ENCODE measurements at regions not wholly inside any gene's neighbourhood (a gene's known extent, or its start where the extent isn't known, plus 50 kb on each side); places are given as distances from the start of the nearest gene placed in this dataset.
"Not testable (repeated sequence)": the region's sequence is repeated elsewhere in the genome, so short reads cannot be mapped to it uniquely, and the experiment has no call there.

DNA sequence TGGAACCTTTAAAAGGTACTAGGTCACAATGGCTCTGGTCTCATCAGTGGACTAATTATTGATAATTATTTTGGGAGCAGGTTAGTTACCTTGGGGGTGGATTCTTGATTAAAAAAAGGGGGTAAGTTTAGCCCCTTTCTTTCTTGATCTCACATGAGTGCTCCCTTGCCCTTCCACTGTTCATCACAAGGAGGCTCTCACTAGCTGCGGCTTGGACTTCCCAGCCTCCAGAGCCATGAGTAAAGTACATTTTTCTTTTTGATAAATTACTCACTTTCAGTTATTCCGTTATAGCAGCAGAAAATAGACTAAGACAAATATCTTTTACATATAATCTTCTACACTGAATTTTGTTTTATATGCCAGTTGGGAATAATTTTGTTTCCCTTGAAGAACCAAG, 254.8 kb upstream of the DEPDC1 start:
- Mint-ChIP-seq H3K36me3 (ENCODE audit: low read depth) (no peaks in the 10 kb centered on the region), H3K4me1 (ENCODE audit: low read depth) (no peaks in the 10 kb centered on the region), H3K27me3 (ENCODE audit: low read depth) (no peaks in the 10 kb centered on the region), H3K27ac (no peak overlapping the region), H3K4me3 (no peak overlapping the region), H3K9me3 (ENCODE audit: insufficient read depth) (no peaks in the 10 kb centered on the region)
- ATAC-seq (no peak), DNase-seq (no peak)
- POLR2A ChIA-PET = no interaction called here
- CTCF ChIA-PET = no interaction called here

DNA sequence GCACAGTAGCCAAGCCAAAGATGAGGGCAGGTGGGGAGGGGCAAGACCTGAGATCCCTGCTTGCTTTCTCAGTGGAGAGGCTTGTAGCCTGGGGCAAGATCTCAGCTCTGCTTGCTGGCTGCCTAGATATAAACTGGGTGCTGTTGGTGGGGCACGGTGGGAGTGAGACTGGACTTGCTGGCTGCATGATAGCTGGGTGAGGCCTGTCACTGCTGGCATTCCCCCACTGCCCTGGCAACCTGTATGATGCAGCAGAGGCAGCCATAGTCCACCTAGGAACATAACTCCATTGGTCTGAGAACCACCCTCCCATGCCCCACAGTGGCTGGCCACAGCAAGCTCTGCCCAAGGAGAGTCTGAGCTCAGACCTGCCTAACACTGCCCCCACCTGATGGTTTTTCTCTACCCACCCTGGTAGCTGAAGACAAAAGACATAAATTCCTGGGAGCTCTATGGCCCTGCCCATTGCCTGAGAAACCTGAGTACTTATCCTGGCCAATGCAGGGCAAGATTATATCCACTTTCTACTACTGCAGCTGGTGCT, 261.9 kb upstream of the DEPDC1 start:
- ATAC-seq (no peak), DNase-seq (no peak)
- peaks cover 5% of the 10 kb centered on the region for H3K9me3 Mint-ChIP-seq (ENCODE audit: insufficient read depth)
- H3K36me3 Mint-ChIP-seq (ENCODE audit: low read depth) = no peaks in the 10 kb centered on the region
- H3K27ac Mint-ChIP-seq = no peak overlapping the region
- ChIA-PET CTCF (no interaction called here), POLR2A (no interaction called here)
- H3K27me3 Mint-ChIP-seq (ENCODE audit: low read depth) = no peaks in the 10 kb centered on the region
- no peak overlapping the region for H3K4me3 Mint-ChIP-seq
- no peaks in the 10 kb centered on the region for H3K4me1 Mint-ChIP-seq (ENCODE audit: low read depth)

DNA sequence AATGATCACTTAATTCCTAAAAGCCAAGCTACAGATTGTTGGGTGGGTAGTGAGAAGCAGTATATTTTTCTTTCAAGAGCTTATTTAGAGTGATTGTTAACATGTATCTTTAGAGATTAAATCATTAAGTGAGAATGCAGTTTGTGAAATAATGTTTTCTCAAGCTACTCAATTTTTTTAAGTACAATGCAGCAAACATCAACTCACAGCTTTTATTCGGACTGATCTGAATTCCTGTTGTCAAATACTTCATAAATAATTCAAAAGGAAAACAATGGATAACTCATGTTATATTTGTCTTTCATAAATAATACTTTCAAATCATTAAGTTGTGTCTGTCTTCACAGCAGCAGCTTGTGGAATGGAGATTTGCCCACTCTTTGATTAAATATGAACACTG, 271.1 kb upstream of the DEPDC1 start:
- POLR2A ChIA-PET = no interaction called here
- no peak for ATAC-seq
- H3K4me3 Mint-ChIP-seq = no peak overlapping the region
- CTCF ChIA-PET = no interaction called here
- peaks cover 9% of the 10 kb centered on the region for H3K9me3 Mint-ChIP-seq (ENCODE audit: insufficient read depth)
- no peak overlapping the region for H3K27ac Mint-ChIP-seq
- no peaks in the 10 kb centered on the region for H3K4me1 Mint-ChIP-seq (ENCODE audit: low read depth)
- H3K36me3 Mint-ChIP-seq (ENCODE audit: low read depth) = no peaks in the 10 kb centered on the region
- DNase-seq = no peak
- no peaks in the 10 kb centered on the region for H3K27me3 Mint-ChIP-seq (ENCODE audit: low read depth)

- no peaks in the 10 kb centered on the region for H3K4me1 Mint-ChIP-seq (ENCODE audit: low read depth)
- no peak for ATAC-seq
- ChIA-PET CTCF (no interaction called here), POLR2A (no interaction called here)
- no peak overlapping the region for H3K27ac Mint-ChIP-seq
- no peaks in the 10 kb centered on the region for H3K36me3 Mint-ChIP-seq (ENCODE audit: low read depth)
- H3K9me3 Mint-ChIP-seq (ENCODE audit: insufficient read depth) = peaks cover 9% of the 10 kb centered on the region
- no peak for DNase-seq
- no peak overlapping the region for H3K4me3 Mint-ChIP-seq
- no peaks in the 10 kb centered on the region for H3K27me3 Mint-ChIP-seq (ENCODE audit: low read depth)
These were observed 273.9 kb upstream of the DEPDC1 start for GRCh38 chr1:68770817-68771216.

DNA sequence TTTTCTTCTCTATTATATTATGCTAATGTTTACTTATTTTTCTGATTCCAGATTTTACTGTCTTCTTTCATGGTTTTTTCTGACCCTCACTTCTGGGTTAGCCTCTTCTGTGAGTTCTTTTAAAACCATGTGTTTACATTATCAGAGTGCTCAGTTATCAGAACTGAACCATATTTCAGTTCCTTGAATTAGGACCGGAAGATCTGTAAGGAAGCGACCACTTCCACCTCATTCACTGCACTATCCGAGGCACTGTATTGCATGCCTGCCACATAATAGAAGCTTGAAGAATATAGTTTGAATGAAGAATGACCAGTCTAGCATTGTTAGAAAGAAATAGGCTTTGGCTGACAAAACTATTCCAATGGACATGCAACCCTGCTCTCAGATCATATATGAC, 281.0 kb upstream of the DEPDC1 start:
- CTCF ChIA-PET = no interaction called here
- POLR2A ChIA-PET = no interaction called here
- DNase-seq (peak; percentile 27), ATAC-seq (peak; percentile 58)
- no peaks in the 10 kb centered on the region for H3K27me3 Mint-ChIP-seq (ENCODE audit: low read depth)
- peak overlapping the region; percentile 82 for H3K27ac Mint-ChIP-seq
- peaks cover 12% of the 10 kb centered on the region for H3K36me3 Mint-ChIP-seq (ENCODE audit: low read depth)
- peaks cover 18% of the 10 kb centered on the region for H3K4me1 Mint-ChIP-seq (ENCODE audit: low read depth)
- peaks cover 8% of the 10 kb centered on the region for H3K9me3 Mint-ChIP-seq (ENCODE audit: insufficient read depth)
- peak overlapping the region; percentile 44 for H3K4me3 Mint-ChIP-seq

- H3K27ac Mint-ChIP-seq; H3K4me3 Mint-ChIP-seq; CTCF ChIA-PET; H3K27me3 Mint-ChIP-seq (ENCODE audit: low read depth); DNase-seq; H3K9me3 Mint-ChIP-seq (ENCODE audit: insufficient read depth); POLR2A ChIA-PET; ATAC-seq: not testable (repeated sequence)
- Mint-ChIP-seq H3K4me1 (ENCODE audit: low read depth) (peaks cover 18% of the 10 kb centered on the region), H3K36me3 (ENCODE audit: low read depth) (peaks cover 12% of the 10 kb centered on the region)
These were observed 283.0 kb upstream of the DEPDC1 start for GRCh38 chr1:68779841-68780240.

DNA sequence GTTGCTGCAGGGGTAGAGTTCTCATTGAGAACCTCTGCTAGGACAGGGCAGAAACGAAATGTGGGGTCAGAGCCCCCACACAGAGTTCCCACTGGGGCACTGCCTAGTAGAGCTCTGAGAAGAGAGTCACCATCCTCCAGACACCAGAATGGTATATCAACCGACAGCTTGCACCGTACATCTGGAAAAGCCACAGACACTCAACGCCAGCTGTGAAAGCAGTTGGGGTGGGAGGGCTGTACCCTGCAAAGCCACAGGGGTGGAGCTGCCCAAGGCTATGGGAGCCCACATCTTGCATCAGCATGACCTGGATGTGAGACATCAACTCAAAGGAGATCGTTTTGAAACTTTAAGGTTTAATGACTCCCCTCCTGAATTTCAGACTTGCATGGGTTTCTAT, 284.0 kb upstream of the DEPDC1 start:
- no peaks in the 10 kb centered on the region for H3K27me3 Mint-ChIP-seq (ENCODE audit: low read depth)
- DNase-seq (no peak), ATAC-seq (no peak)
- ChIA-PET CTCF (no interaction called here), POLR2A (no interaction called here)
- H3K4me3 Mint-ChIP-seq = no peak overlapping the region
- peaks cover 18% of the 10 kb centered on the region for H3K4me1 Mint-ChIP-seq (ENCODE audit: low read depth)
- peaks cover 8% of the 10 kb centered on the region for H3K9me3 Mint-ChIP-seq (ENCODE audit: insufficient read depth)
- H3K36me3 Mint-ChIP-seq (ENCODE audit: low read depth) = peaks cover 12% of the 10 kb centered on the region
- no peak overlapping the region for H3K27ac Mint-ChIP-seq

GRCh38 chr1:68782890-68783289, 286.0 kb upstream of the DEPDC1 start:
- H3K4me1 Mint-ChIP-seq (ENCODE audit: low read depth) = peaks cover 10% of the 10 kb centered on the region
- ChIA-PET CTCF (no interaction called here), POLR2A (no interaction called here)
- no peaks in the 10 kb centered on the region for H3K27me3 Mint-ChIP-seq (ENCODE audit: low read depth)
- peaks cover 12% of the 10 kb centered on the region for H3K36me3 Mint-ChIP-seq (ENCODE audit: low read depth)
- no peak for ATAC-seq
- peaks cover 12% of the 10 kb centered on the region for H3K9me3 Mint-ChIP-seq (ENCODE audit: insufficient read depth)
- H3K4me3 Mint-ChIP-seq = no peak overlapping the region
- DNase-seq = no peak
- H3K27ac Mint-ChIP-seq = no peak overlapping the region

DNA sequence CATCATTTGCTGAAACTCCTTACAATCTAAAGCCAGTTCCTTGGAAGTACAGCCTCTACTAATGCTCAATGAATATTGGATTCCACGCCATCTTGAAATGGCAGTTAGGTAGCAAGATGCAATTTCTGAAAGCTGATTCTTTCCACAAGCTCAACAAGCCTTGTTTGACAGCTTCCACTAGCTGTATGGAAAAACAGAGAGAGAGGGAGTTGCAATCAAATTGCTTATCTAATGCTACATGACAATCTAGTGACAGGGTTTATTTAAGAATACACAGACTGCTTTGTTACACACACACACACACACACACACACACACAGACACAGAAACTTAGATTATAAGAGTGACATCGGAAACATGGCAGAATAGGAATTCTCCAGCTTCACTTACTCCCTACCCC, 288.4 kb upstream of the DEPDC1 start:
- POLR2A ChIA-PET = no interaction called here
- ATAC-seq (no peak), DNase-seq (no peak)
- H3K36me3 Mint-ChIP-seq (ENCODE audit: low read depth) = peaks cover 5% of the 10 kb centered on the region
- CTCF ChIA-PET = no interaction called here
- H3K4me1 Mint-ChIP-seq (ENCODE audit: low read depth) = peaks cover 6% of the 10 kb centered on the region
- no peaks in the 10 kb centered on the region for H3K27me3 Mint-ChIP-seq (ENCODE audit: low read depth)
- H3K9me3 Mint-ChIP-seq (ENCODE audit: insufficient read depth) = peaks cover 4% of the 10 kb centered on the region
- no peak overlapping the region for H3K27ac Mint-ChIP-seq
- no peak overlapping the region for H3K4me3 Mint-ChIP-seq

DNA sequence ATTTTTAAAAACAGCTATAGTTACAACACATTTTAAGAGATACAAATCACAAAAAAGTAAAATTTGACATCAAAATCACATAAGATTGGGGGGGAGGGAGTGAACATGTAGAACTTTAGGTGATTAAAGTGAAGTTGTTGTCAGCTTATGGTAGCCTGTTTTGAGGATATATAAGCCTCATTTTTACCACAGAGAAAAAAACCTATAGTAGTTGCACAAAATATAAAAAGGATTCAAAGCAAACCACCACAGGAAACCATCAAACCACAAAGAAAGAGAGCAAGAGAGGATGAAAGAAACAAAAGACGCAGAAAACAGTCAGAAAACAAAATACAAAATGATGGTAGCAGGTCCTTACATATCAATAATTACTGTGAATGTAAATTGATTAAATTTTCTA, 291.9 kb upstream of the DEPDC1 start:
- peaks cover 4% of the 10 kb centered on the region for H3K9me3 Mint-ChIP-seq (ENCODE audit: insufficient read depth)
- no peaks in the 10 kb centered on the region for H3K27me3 Mint-ChIP-seq (ENCODE audit: low read depth)
- no peak overlapping the region for H3K27ac Mint-ChIP-seq
- no peaks in the 10 kb centered on the region for H3K36me3 Mint-ChIP-seq (ENCODE audit: low read depth)
- ChIA-PET CTCF (interaction anchor here (0.7 kb wide), 1 partner anchor 1633 kb away, joined by 3 read pairs; no protein-coding TSS in a partner anchor), POLR2A (no interaction called here)
- H3K4me3 Mint-ChIP-seq = no peak overlapping the region
- ATAC-seq (no peak), DNase-seq (no peak)
- peaks cover 6% of the 10 kb centered on the region for H3K4me1 Mint-ChIP-seq (ENCODE audit: low read depth)

DNA sequence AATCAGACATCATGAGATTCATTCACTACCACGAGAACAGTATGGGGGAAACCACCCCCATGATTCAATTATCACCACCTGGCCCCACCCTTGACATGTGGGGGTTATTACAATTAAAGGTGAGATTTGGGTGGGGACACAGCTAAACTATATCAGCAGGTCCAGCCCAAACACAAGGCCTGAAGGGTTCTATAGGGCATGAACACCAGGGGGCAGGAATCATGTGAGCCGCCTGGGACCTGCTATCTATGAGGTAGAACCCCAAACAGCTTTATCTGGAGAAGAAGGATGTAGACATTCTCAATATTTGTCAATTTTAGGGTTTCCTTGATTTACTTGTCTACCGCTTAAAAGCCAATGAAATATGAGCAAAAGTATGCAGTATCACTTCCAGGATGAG, 294.9 kb upstream of the DEPDC1 start:
- ChIA-PET POLR2A (no interaction called here), CTCF (no interaction called here)
- Mint-ChIP-seq H3K36me3 (ENCODE audit: low read depth) (no peaks in the 10 kb centered on the region), H3K9me3 (ENCODE audit: insufficient read depth) (peaks cover 2% of the 10 kb centered on the region), H3K27me3 (ENCODE audit: low read depth) (no peaks in the 10 kb centered on the region), H3K27ac (no peak overlapping the region), H3K4me1 (ENCODE audit: low read depth) (peaks cover 9% of the 10 kb centered on the region), H3K4me3 (no peak overlapping the region)
- no peak for DNase-seq
- ATAC-seq = no peak

GRCh38 chr1:68795956-68796355, 299.1 kb upstream of the DEPDC1 start:
- Mint-ChIP-seq H3K4me3 (no peak overlapping the region), H3K4me1 (ENCODE audit: low read depth) (peaks cover 15% of the 10 kb centered on the region), H3K9me3 (ENCODE audit: insufficient read depth) (no peaks in the 10 kb centered on the region), H3K27ac (no peak overlapping the region), H3K36me3 (ENCODE audit: low read depth) (no peaks in the 10 kb centered on the region), H3K27me3 (ENCODE audit: low read depth) (no peaks in the 10 kb centered on the region)
- DNase-seq = no peak
- POLR2A ChIA-PET = no interaction called here
- CTCF ChIA-PET = no interaction called here
- no peak for ATAC-seq

GRCh38 chr1:68796888-68797287, 300.0 kb upstream of the DEPDC1 start:
- ATAC-seq (no peak), DNase-seq (no peak)
- Mint-ChIP-seq H3K36me3 (ENCODE audit: low read depth) (no peaks in the 10 kb centered on the region), H3K9me3 (ENCODE audit: insufficient read depth) (no peaks in the 10 kb centered on the region), H3K4me1 (ENCODE audit: low read depth) (peaks cover 15% of the 10 kb centered on the region), H3K4me3 (no peak overlapping the region), H3K27me3 (ENCODE audit: low read depth) (no peaks in the 10 kb centered on the region), H3K27ac (no peak overlapping the region)
- POLR2A ChIA-PET = no interaction called here
- CTCF ChIA-PET = no interaction called here
